Neural cell (in vitro differentiated cells): ENCODE measurements at regions not wholly inside any gene's neighbourhood (a gene's known extent, or its start where the extent isn't known, plus 50 kb on each side); places are given as distances from the start of the nearest gene placed in this dataset.

Experiments used
- H2AFZ ChIP-seq: fragments of 200-600, 300-800 bp; sonication (generic), shearing (Covaris generic); 2 replicates; pipeline ENCODE4 v1.6.0; 2014; ENCODE audit warnings: low read depth, mild to moderate bottlenecking, antibody characterized with exemption, low read length, moderate library complexity
- H3F3A ChIP-seq: fragments of 200-600 bp; shearing (Covaris generic); 2 replicates; pipeline ENCODE4 v1.6.1; 2016; ENCODE audit warnings: mild to moderate bottlenecking, moderate library complexity, mixed read lengths, antibody characterized with exemption, low read length; ENCODE audit not compliant: insufficient read depth, poor library complexity, severe bottlenecking
- H3K27ac ChIP-seq: fragments of 200-600, 300-800 bp; sonication (generic), shearing (Covaris generic); 2 replicates; pipeline ENCODE4 v1.5.1; 2014; ENCODE audit warnings: mild to moderate bottlenecking, low read length, moderate library complexity
- H3K27me3 ChIP-seq: fragments of 300-800, 200-600 bp; sonication (generic), shearing (Covaris generic); 2 replicates; pipeline ENCODE4 v1.6.0; 2014; ENCODE audit warnings: mild to moderate bottlenecking, low read depth, low read length, moderate library complexity; ENCODE audit not compliant: insufficient read depth
- H3K36me3 ChIP-seq: fragments of 300-800, 200-600 bp; sonication (generic), shearing (Covaris generic); 2 replicates; pipeline ENCODE4 v1.5.1; 2014; ENCODE audit warnings: mild to moderate bottlenecking, antibody characterized with exemption, low read length, moderate library complexity; ENCODE audit not compliant: insufficient read depth
- H3K4me2 ChIP-seq: fragments of 300-800, 200-600 bp; sonication (generic), shearing (Covaris generic); 2 replicates; pipeline ENCODE4 v1.6.0; 2014; ENCODE audit warnings: mild to moderate bottlenecking, low read length
- H3K4me3 ChIP-seq: fragments of 300-800, 200-600 bp; sonication (generic), shearing (Covaris generic); 2 replicates; pipeline ENCODE4 v1.5.1; 2014; ENCODE audit warnings: mild to moderate bottlenecking, low read length, moderate library complexity
- H3K79me2 ChIP-seq: fragments of 200-600 bp; shearing (Covaris generic); replicated peaks from 2 replicates; pipeline ENCODE4 v1.6.0; 2014; ENCODE audit warnings: mild to moderate bottlenecking, low read length, moderate library complexity; ENCODE audit not compliant: insufficient read depth
- H3K9ac ChIP-seq: fragments of 300-800, 200-600 bp; sonication (generic), shearing (Covaris generic); 2 replicates; pipeline ENCODE4 v1.6.1; 2016; ENCODE audit warnings: mild to moderate bottlenecking, low read length, mixed read lengths
- H3K9me2 ChIP-seq: fragments of 200-600 bp; shearing (Covaris generic); 2 replicates; pipeline ENCODE4 v1.6.1; 2016; ENCODE audit warnings: mild to moderate bottlenecking, low read length, mixed read lengths; ENCODE audit not compliant: insufficient read depth
- H3K9me3 ChIP-seq: fragments of 200-600, 300-800 bp; sonication (generic), shearing (Covaris generic); 2 replicates; pipeline ENCODE4 v1.6.1; 2016; ENCODE audit warnings: mild to moderate bottlenecking, mixed run types, low read length, moderate library complexity, mixed read lengths
- H4K20me1 ChIP-seq: fragments of 200-600 bp; shearing (Covaris generic); 2 replicates; pipeline ENCODE4 v1.6.1; 2016; ENCODE audit warnings: mild to moderate bottlenecking, mixed run types; ENCODE audit not compliant: insufficient read depth
- EP300 ChIP-seq: fragments of 450-650 bp; conservative IDR thresholded peaks from 2 replicates; pipeline ENCODE4 v1.6.1; 2014; ENCODE audit warnings: antibody characterized with exemption, mild to moderate bottlenecking, moderate library complexity; ENCODE audit not compliant: poor library complexity, severe bottlenecking
- EZH2 ChIP-seq: fragments of 200-600, 300-800 bp; shearing (Covaris generic), sonication (generic); IDR thresholded peaks from 2 replicates; pipeline ENCODE4 v1.6.1; 2014; ENCODE audit warnings: antibody characterized with exemption, low read length, borderline replicate concordance, mild to moderate bottlenecking; ENCODE audit not compliant: insufficient read depth, poor library complexity, severe bottlenecking
- MXI1 ChIP-seq: fragments of 450-650 bp; conservative IDR thresholded peaks from 2 replicates; pipeline ENCODE4 v1.6.1; 2014; ENCODE audit warnings: antibody characterized with exemption, mild to moderate bottlenecking; ENCODE audit not compliant: poor library complexity, severe bottlenecking
- POLR2AphosphoS5 ChIP-seq: IDR thresholded peaks from 2 replicates; pipeline ENCODE4 v1.6.1; 2012
- RAD21 ChIP-seq: fragments of 450-650 bp; conservative IDR thresholded peaks from 2 replicates; pipeline ENCODE4 v1.6.1; 2014; ENCODE audit warnings: antibody characterized with exemption, mild to moderate bottlenecking, moderate library complexity
- SMC3 ChIP-seq: fragments of 450-650 bp; conservative IDR thresholded peaks from 2 replicates; pipeline ENCODE4 v1.6.1; 2014; ENCODE audit warnings: antibody characterized with exemption, mild to moderate bottlenecking, moderate library complexity; ENCODE audit not compliant: poor library complexity
- TAF1 ChIP-seq: IDR thresholded peaks from 2 replicates; pipeline ENCODE4 v1.6.1; 2012; ENCODE audit warnings: low read depth
- TF ChIP-seq, protein P1 (sequence below): fragments of 450-650 bp; IDR thresholded peaks from 2 replicates; pipeline ENCODE4 v1.5.1; 2014; ENCODE audit warnings: antibody characterized with exemption, mild to moderate bottlenecking, moderate library complexity; ENCODE audit not compliant: poor library complexity, severe bottlenecking
- TF ChIP-seq, protein P2 (sequence below): IDR thresholded peaks from 2 replicates; pipeline ENCODE4 v1.6.1; 2012; ENCODE audit warnings: borderline replicate concordance

DNA sequence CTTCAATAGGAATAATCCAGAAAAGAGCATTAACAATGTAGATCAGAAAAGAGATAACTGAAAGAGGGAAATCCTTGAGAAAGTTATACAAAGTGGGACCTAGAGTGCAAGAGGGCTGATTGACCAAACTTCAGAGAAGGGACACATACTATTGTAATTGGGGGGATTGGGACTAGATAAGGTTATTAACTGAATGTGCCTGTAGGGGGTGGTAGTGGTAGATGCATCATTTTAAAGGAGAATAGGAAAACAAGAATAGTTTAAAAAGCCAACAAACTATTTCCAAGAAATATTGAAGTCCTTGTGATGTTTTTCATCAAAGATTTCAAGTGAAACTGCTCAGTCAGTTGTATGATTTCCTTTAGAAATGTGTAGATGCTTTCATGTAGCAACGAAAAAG is 468.5 kb downstream of the TAF11L14 start:
- Histone ChIP-seq H3K9me3 (no peaks in the 10 kb centered on the region), H3K4me2 (no peak overlapping the region), H3F3A (no peaks in the 10 kb centered on the region), H3K36me3 (no peaks in the 10 kb centered on the region), H3K27ac (no peak overlapping the region), H3K79me2 (no peaks in the 10 kb centered on the region), H2AFZ (no peak overlapping the region), H4K20me1 (no peaks in the 10 kb centered on the region), H3K27me3 (no peaks in the 10 kb centered on the region), H3K9me2 (no peaks in the 10 kb centered on the region), H3K4me3 (no peak overlapping the region), H3K9ac (no peak overlapping the region)
- no peak for TF ChIP-seq TAF1
- TF ChIP-seq, protein P1, sequence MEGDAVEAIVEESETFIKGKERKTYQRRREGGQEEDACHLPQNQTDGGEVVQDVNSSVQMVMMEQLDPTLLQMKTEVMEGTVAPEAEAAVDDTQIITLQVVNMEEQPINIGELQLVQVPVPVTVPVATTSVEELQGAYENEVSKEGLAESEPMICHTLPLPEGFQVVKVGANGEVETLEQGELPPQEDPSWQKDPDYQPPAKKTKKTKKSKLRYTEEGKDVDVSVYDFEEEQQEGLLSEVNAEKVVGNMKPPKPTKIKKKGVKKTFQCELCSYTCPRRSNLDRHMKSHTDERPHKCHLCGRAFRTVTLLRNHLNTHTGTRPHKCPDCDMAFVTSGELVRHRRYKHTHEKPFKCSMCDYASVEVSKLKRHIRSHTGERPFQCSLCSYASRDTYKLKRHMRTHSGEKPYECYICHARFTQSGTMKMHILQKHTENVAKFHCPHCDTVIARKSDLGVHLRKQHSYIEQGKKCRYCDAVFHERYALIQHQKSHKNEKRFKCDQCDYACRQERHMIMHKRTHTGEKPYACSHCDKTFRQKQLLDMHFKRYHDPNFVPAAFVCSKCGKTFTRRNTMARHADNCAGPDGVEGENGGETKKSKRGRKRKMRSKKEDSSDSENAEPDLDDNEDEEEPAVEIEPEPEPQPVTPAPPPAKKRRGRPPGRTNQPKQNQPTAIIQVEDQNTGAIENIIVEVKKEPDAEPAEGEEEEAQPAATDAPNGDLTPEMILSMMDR = no peak
- TF ChIP-seq EZH2 = no peak
- TF ChIP-seq, protein P2, sequence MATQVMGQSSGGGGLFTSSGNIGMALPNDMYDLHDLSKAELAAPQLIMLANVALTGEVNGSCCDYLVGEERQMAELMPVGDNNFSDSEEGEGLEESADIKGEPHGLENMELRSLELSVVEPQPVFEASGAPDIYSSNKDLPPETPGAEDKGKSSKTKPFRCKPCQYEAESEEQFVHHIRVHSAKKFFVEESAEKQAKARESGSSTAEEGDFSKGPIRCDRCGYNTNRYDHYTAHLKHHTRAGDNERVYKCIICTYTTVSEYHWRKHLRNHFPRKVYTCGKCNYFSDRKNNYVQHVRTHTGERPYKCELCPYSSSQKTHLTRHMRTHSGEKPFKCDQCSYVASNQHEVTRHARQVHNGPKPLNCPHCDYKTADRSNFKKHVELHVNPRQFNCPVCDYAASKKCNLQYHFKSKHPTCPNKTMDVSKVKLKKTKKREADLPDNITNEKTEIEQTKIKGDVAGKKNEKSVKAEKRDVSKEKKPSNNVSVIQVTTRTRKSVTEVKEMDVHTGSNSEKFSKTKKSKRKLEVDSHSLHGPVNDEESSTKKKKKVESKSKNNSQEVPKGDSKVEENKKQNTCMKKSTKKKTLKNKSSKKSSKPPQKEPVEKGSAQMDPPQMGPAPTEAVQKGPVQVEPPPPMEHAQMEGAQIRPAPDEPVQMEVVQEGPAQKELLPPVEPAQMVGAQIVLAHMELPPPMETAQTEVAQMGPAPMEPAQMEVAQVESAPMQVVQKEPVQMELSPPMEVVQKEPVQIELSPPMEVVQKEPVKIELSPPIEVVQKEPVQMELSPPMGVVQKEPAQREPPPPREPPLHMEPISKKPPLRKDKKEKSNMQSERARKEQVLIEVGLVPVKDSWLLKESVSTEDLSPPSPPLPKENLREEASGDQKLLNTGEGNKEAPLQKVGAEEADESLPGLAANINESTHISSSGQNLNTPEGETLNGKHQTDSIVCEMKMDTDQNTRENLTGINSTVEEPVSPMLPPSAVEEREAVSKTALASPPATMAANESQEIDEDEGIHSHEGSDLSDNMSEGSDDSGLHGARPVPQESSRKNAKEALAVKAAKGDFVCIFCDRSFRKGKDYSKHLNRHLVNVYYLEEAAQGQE = no peak
- no peak for TF ChIP-seq RAD21
- TF ChIP-seq SMC3 = no peak
- no peak for TF ChIP-seq POLR2AphosphoS5
- TF ChIP-seq MXI1 = no peak

DNA sequence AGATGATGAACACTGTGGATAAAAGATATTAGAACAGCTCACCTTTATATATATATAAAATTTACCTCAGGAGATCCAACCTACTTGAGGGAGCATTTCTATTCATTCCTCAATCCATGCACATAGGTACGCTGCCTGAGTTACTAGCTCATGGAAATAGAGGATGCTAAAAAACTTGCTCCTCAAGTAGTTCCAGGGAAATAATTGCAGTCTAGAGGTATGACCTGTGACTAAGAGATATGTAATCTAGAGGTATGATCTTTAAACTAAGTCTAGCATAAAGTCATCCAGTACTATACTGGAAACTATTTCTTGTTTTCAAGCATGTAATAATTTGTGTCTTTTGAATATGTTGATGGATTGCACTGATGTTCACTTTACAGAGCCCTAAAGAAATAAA is 471.2 kb downstream of the TAF11L14 start:
- no peak overlapping the region for H3K27ac ChIP-seq
- H2AFZ ChIP-seq = no peak overlapping the region
- TF ChIP-seq TAF1 (no peak), EP300 (no peak), RAD21 (no peak), EZH2 (no peak)
- TF ChIP-seq, protein P1 = no peak
- no peak overlapping the region for H3K4me2 ChIP-seq
- H3K9ac ChIP-seq = no peak overlapping the region
- no peaks in the 10 kb centered on the region for H3K9me3 ChIP-seq
- H3K9me2 ChIP-seq = no peaks in the 10 kb centered on the region
- H3K79me2 ChIP-seq = no peaks in the 10 kb centered on the region
- no peaks in the 10 kb centered on the region for H3K27me3 ChIP-seq
- no peaks in the 10 kb centered on the region for H3F3A ChIP-seq
- no peaks in the 10 kb centered on the region for H3K36me3 ChIP-seq
- no peak overlapping the region for H3K4me3 ChIP-seq
- H4K20me1 ChIP-seq = no peaks in the 10 kb centered on the region
